Stimulated activated CD4-positive, alpha-beta T cell treated with anti-CD3 and anti-CD28 coated beads, Interleukin-4, amount 100 ng/mL, for 1 hour (primary cell): ENCODE measurements at regions not wholly inside any gene's neighbourhood (a gene's known extent, or its start where the extent isn't known, plus 50 kb on each side); places are given as distances from the start of the nearest gene placed in this dataset.
A peak's percentile ranks its signal among the peaks of the same experiment; 100 is the strongest.
"Not testable (repeated sequence)": the region's sequence is repeated elsewhere in the genome, so short reads cannot be mapped to it uniquely, and the experiment has no call there.

Experiments used
- DNase-seq: peaks from one replicate; pipeline ENCODE4 v3.0.0-alpha.2; 2020

GRCh38 chr1:70674941-70675685 lies 264.0 kb downstream of the CTH start:
- no peak for DNase-seq

- DNase-seq: no peak
Observed at GRCh38 chr1:70675737-70676156, 264.7 kb downstream of the CTH start.

- peak; percentile 18 for DNase-seq
Observed at GRCh38 chr1:70685300-70686286, 274.5 kb downstream of the CTH start.

- DNase-seq: no peak
Observed at GRCh38 chr1:70688580-70688979, 277.5 kb downstream of the CTH start.

GRCh38 chr1:70706381-70707037 lies 295.4 kb downstream of the CTH start:
- no peak for DNase-seq

- no peak for DNase-seq
Observed at GRCh38 chr1:70707214-70707613, 296.1 kb downstream of the CTH start.

GRCh38 chr1:70714149-70714548 lies 303.1 kb downstream of the CTH start:
- no peak for DNase-seq

GRCh38 chr1:70717211-70717610 lies 306.1 kb downstream of the CTH start:
- no peak for DNase-seq

GRCh38 chr1:70717656-70718055 lies 306.6 kb downstream of the CTH start:
- DNase-seq: no peak

- no peak for DNase-seq
Observed at GRCh38 chr1:70718086-70718630, 307.1 kb downstream of the CTH start.

- no peak for DNase-seq
Observed at GRCh38 chr1:70719154-70719553, 308.1 kb downstream of the CTH start.

- no peak for DNase-seq
Observed at GRCh38 chr1:70720109-70720508, 309.0 kb downstream of the CTH start.

GRCh38 chr1:70720521-70720920 lies 309.5 kb downstream of the CTH start:
- no peak for DNase-seq

GRCh38 chr1:70727886-70728489 lies 316.9 kb downstream of the CTH start:
- DNase-seq: no peak

GRCh38 chr1:70736518-70736917 lies 311.1 kb downstream of the PTGER3 start:
- not testable (repeated sequence) for DNase-seq

GRCh38 chr1:70737125-70737524 lies 310.5 kb downstream of the PTGER3 start:
- DNase-seq: no peak

GRCh38 chr1:70738624-70739023 lies 309.0 kb downstream of the PTGER3 start:
- no peak for DNase-seq

- DNase-seq: no peak
Observed at GRCh38 chr1:70745199-70745598, 302.4 kb downstream of the PTGER3 start.

- not testable (repeated sequence) for DNase-seq
Observed at GRCh38 chr1:70746062-70746461, 301.6 kb downstream of the PTGER3 start.

GRCh38 chr1:70747123-70747522 lies 300.5 kb downstream of the PTGER3 start:
- not testable (repeated sequence) for DNase-seq

- DNase-seq: not testable (repeated sequence)
Observed at GRCh38 chr1:70751676-70752287, 295.8 kb downstream of the PTGER3 start.

- DNase-seq: no peak
Observed at GRCh38 chr1:70754701-70755100, 292.9 kb downstream of the PTGER3 start.
